SK-N-SH (cell line): ENCODE measurements at regions not wholly inside any gene's neighbourhood (a gene's known extent, or its start where the extent isn't known, plus 50 kb on each side); places are given as distances from the start of the nearest gene placed in this dataset.
"Not testable (repeated sequence)": the region's sequence is repeated elsewhere in the genome, so short reads cannot be mapped to it uniquely, and the experiment has no call there.

Experiments
- CTCF ChIA-PET: fragments of 300-600, 350-600 bp; formaldehyde crosslinking; extraction: SDS; loops from one replicate; lab custom pipeline; 2021; lab: Yijun Ruan, JAX
- POLR2A ChIA-PET: fragments of 350-600 bp; sonication (Branson Sonifier 250); formaldehyde crosslinking; extraction: SDS; loops from one replicate; lab custom pipeline; 2020; ENCODE audit warnings: antibody characterized with exemption, inconsistent platforms; lab: Yijun Ruan, JAX
- DNase-seq: peaks from one replicate; pipeline ENCODE4 v3.0.0; 2012
- H2AFZ ChIP-seq: fragments of 200-600 bp; sonication (generic); 2 replicates; pipeline ENCODE4 v1.8.1; 2016; ENCODE audit warnings: antibody characterized with exemption, mild to moderate bottlenecking, low read depth
- H3F3A ChIP-seq: fragments of 200-600 bp; sonication (generic); replicated peaks from 2 replicates; pipeline ENCODE3; 2016; ENCODE audit warnings: antibody characterized with exemption, mild to moderate bottlenecking; ENCODE audit not compliant: insufficient read depth
- H3K27ac ChIP-seq, 2 experiments: fragments of 200-500 bp in 1 of 2; fragments of 200-600 bp in 1 of 2; sonication (Bioruptor generic) in 1 of 2; sonication (generic), shearing (Covaris generic) in 1 of 2; 2 replicates each; pipeline versions ENCODE4 v1.5.1 to v1.6.1; 2014 to 2016; ENCODE audit warnings: low read depth in 2 of 2, inconsistent platforms in 1 of 2, low read length in 1 of 2, mild to moderate bottlenecking in 1 of 2, mixed read lengths in 1 of 2
- H3K27me3 ChIP-seq: fragments of 200-600 bp; sonication (generic), shearing (Covaris generic); 2 replicates; pipeline ENCODE4 v1.6.1; 2016; ENCODE audit warnings: mixed run types; ENCODE audit not compliant: insufficient read depth
- H3K36me3 ChIP-seq, 2 experiments: fragments of 200-500 bp in 1 of 2; fragments of 200-600 bp in 1 of 2; sonication (Bioruptor generic) in 1 of 2; sonication (generic) in 1 of 2; replicated peaks in 1 of 2; 2 replicates each; pipeline versions ENCODE3 to v1.5.1; 2014 to 2016; ENCODE audit warnings: low read length in 1 of 2, mild to moderate bottlenecking in 1 of 2; ENCODE audit not compliant: insufficient read depth in 2 of 2, control insufficient read depth in 1 of 2
- H3K4me1 ChIP-seq, 2 experiments: fragments of 200-500 bp in 1 of 2; fragments of 200-600 bp in 1 of 2; sonication (Bioruptor generic) in 1 of 2; sonication (generic), shearing (Covaris generic) in 1 of 2; 2 replicates each; pipeline versions ENCODE4 v1.5.1 to v1.6.1; 2014 to 2016; ENCODE audit warnings: low read depth in 1 of 2, low read length in 1 of 2, mixed run types in 1 of 2; ENCODE audit not compliant: insufficient read depth in 2 of 2, control insufficient read depth in 1 of 2
- H3K4me2 ChIP-seq: fragments of 200-600 bp; sonication (generic), shearing (Covaris generic); 2 replicates; pipeline ENCODE4 v1.6.1; 2017; ENCODE audit warnings: mixed run types
- H3K4me3 ChIP-seq, 2 experiments: fragments of 200-500 bp in 1 of 2; fragments of 200-600 bp in 1 of 2; sonication (Bioruptor generic) in 1 of 2; sonication (generic), shearing (Covaris generic) in 1 of 2; 2 replicates each; pipeline versions ENCODE4 v1.5.1 to v1.8.1; 2014 to 2016; ENCODE audit warnings: low read depth in 2 of 2, inconsistent platforms in 1 of 2, low read length in 1 of 2, mild to moderate bottlenecking in 1 of 2, mixed read lengths in 1 of 2, moderate library complexity in 1 of 2
- H3K79me2 ChIP-seq: fragments of 200-600 bp; sonication (generic); 2 replicates; pipeline ENCODE4 v1.8.1; 2017; ENCODE audit warnings: mild to moderate bottlenecking; ENCODE audit not compliant: insufficient read depth
- H3K9ac ChIP-seq: fragments of 200-600 bp; sonication (generic); 2 replicates; pipeline ENCODE4 v1.6.1; 2017; ENCODE audit warnings: mixed run types
- H3K9me2 ChIP-seq: fragments of 200-600 bp; sonication (generic); 2 replicates; pipeline ENCODE4 v1.6.1; 2017; ENCODE audit warnings: mixed run types
- H3K9me3 ChIP-seq: fragments of 200-600 bp; sonication (generic); 2 replicates; pipeline ENCODE4 v1.6.1; 2017; ENCODE audit warnings: mixed run types, mild to moderate bottlenecking, moderate library complexity
- H4K20me1 ChIP-seq: fragments of 200-600 bp; sonication (generic); 2 replicates; pipeline ENCODE4 v1.6.1; 2017; ENCODE audit warnings: mild to moderate bottlenecking, mixed run types; ENCODE audit not compliant: insufficient read depth
- CHD2 ChIP-seq: fragments of 150-350 bp; IDR thresholded peaks from 2 replicates; pipeline ENCODE4 v1.6.1; 2018; ENCODE audit warnings: low read length; ENCODE audit not compliant: partially characterized antibody
- ELF1 ChIP-seq: IDR thresholded peaks from 2 replicates; pipeline ENCODE4 v1.4.0; 2012
- FOSL2 ChIP-seq: IDR thresholded peaks from 2 replicates; pipeline ENCODE4 v1.4.0; 2012; ENCODE audit warnings: low read depth, mild to moderate bottlenecking, moderate library complexity, borderline replicate concordance
- JUND ChIP-seq: IDR thresholded peaks from 2 replicates; pipeline ENCODE4 v1.4.0; 2012
- MEF2A ChIP-seq: IDR thresholded peaks from 2 replicates; pipeline ENCODE4 v1.4.0; 2012; ENCODE audit warnings: low read depth, borderline replicate concordance
- NFIC ChIP-seq: IDR thresholded peaks from 2 replicates; pipeline ENCODE4 v1.4.0; 2012; ENCODE audit warnings: borderline replicate concordance
- POLR2AphosphoS5 ChIP-seq: IDR thresholded peaks from 2 replicates; pipeline ENCODE4 v1.6.1; 2012; ENCODE audit warnings: low read depth, low read length
- RAD21 ChIP-seq: IDR thresholded peaks from 2 replicates; pipeline ENCODE4 v1.6.1; 2012; ENCODE audit warnings: mild to moderate bottlenecking, low read length
- SMC3 ChIP-seq: IDR thresholded peaks from 2 replicates; pipeline ENCODE4 v1.6.1; 2012; ENCODE audit warnings: low read depth, low read length, improper control_type of control experiment
- TAF1 ChIP-seq: IDR thresholded peaks from 2 replicates; pipeline ENCODE4 v1.6.1; 2012; ENCODE audit warnings: low read depth, mild to moderate bottlenecking, low read length, moderate library complexity, borderline replicate concordance
- TCF12 ChIP-seq: IDR thresholded peaks from 2 replicates; pipeline ENCODE4 v1.4.0; 2012
- TEAD4 ChIP-seq: IDR thresholded peaks from 2 replicates; pipeline ENCODE4 v1.4.0; 2012; ENCODE audit warnings: mild to moderate bottlenecking, borderline replicate concordance; ENCODE audit not compliant: insufficient read depth
- WGBS: methylation state at CpG from one replicate; pipeline ENCODE4 v1.1.6; 2017; ENCODE audit warnings: low lambda C conversion rate; 5-methylcytosine and 5-hydroxymethylcytosine counted together
- TF ChIP-seq, protein P1 (sequence below): IDR thresholded peaks from 2 replicates; pipeline ENCODE4 v1.4.0; 2012; ENCODE audit warnings: low read depth, borderline replicate concordance
- TF ChIP-seq, protein P2 (sequence below): fragments of 200-600 bp; sonication (generic); IDR thresholded peaks from 2 replicates; pipeline ENCODE4 v1.6.1; 2017; ENCODE audit warnings: antibody characterized with exemption, mild to moderate bottlenecking, moderate library complexity
- TF ChIP-seq, protein P3 (sequence below): IDR thresholded peaks from 2 replicates; pipeline ENCODE4 v1.4.0; 2012; ENCODE audit warnings: low read depth, borderline replicate concordance
- TF ChIP-seq, protein P4 (sequence below): fragments of 150-350 bp; IDR thresholded peaks from 2 replicates; pipeline ENCODE4 v1.6.1; 2017; ENCODE audit warnings: antibody characterized with exemption, low read length, low read depth, borderline replicate concordance

DNA sequence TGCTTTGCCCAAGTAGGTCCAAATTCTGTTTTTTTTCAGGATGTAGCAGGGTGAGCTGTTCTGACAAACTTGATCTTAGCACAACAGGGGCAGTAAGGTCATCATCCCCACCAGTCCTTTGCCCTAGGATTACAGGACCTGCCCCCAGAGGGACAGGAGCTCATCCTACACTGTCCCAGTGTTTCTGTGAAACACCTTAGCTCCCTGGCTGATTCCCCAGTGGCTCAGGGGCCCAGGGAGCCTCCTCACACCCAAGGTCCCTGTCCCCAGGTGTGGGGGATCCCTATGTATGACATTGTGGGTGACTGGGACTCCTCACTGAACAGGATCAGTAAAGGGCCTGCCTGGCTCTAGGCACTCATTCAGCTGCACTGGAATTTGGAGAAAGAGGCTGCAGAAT lies 191.2 kb downstream of the ANKRD30B start:
- H3K9ac ChIP-seq, result no peak overlapping the region
- no peak overlapping the region for H3K27ac ChIP-seq
- H3F3A ChIP-seq, result no peaks in the 10 kb centered on the region
- H3K9me3 ChIP-seq, result no peaks in the 10 kb centered on the region
- H3K4me3 ChIP-seq, result no peak overlapping the region
- H3K27me3 ChIP-seq, result peaks cover 91% of the 10 kb centered on the region
- ChIA-PET CTCF (no interaction called here), POLR2A (no interaction called here)
- no peaks in the 10 kb centered on the region for H3K36me3 ChIP-seq
- H2AFZ ChIP-seq, result no peak overlapping the region
- no peaks in the 10 kb centered on the region for H4K20me1 ChIP-seq
- no peak overlapping the region for H3K4me2 ChIP-seq
- DNase-seq, result no peak
- H3K4me1 ChIP-seq, result no peaks in the 10 kb centered on the region
- no peaks in the 10 kb centered on the region for H3K9me2 ChIP-seq
- H3K79me2 ChIP-seq, result no peaks in the 10 kb centered on the region
- TF ChIP-seq ELF1, result no peak
- no peak for TF ChIP-seq TEAD4
- TF ChIP-seq FOSL2, result no peak
- no peak for TF ChIP-seq JUND
- no peak for TF ChIP-seq MEF2A
- TF ChIP-seq, protein P1, sequence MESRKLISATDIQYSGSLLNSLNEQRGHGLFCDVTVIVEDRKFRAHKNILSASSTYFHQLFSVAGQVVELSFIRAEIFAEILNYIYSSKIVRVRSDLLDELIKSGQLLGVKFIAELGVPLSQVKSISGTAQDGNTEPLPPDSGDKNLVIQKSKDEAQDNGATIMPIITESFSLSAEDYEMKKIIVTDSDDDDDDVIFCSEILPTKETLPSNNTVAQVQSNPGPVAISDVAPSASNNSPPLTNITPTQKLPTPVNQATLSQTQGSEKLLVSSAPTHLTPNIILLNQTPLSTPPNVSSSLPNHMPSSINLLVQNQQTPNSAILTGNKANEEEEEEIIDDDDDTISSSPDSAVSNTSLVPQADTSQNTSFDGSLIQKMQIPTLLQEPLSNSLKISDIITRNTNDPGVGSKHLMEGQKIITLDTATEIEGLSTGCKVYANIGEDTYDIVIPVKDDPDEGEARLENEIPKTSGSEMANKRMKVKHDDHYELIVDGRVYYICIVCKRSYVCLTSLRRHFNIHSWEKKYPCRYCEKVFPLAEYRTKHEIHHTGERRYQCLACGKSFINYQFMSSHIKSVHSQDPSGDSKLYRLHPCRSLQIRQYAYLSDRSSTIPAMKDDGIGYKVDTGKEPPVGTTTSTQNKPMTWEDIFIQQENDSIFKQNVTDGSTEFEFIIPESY, result no peak
- no peak for TF ChIP-seq NFIC
- TF ChIP-seq POLR2AphosphoS5, result no peak

DNA sequence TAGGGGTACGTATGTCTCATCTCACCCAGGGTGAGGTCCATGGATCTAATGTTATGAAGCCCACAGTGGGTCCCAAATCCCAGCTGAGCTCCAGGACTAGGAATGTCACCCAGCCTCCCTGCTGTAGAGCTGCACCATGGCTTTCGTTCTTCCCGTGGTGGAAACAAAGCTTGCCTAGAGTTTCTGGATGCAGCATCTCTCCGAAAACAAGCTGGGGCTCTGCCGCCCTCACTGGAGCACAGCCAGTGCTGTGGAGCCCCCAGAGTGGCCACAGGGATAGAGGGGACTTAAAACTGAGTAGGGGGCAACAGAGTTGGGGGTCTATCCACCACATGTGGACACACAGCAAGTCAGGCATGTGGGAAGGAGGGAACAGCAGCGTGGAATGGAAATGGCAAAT lies 192.1 kb downstream of the ANKRD30B start:
- H3K4me1 ChIP-seq, H3K36me3 ChIP-seq, H3K4me3 ChIP-seq, H3K9me2 ChIP-seq, POLR2A ChIA-PET, H3K4me2 ChIP-seq, H3K9me3 ChIP-seq, DNase-seq, H3F3A ChIP-seq, H4K20me1 ChIP-seq, H3K9ac ChIP-seq, H3K79me2 ChIP-seq, H2AFZ ChIP-seq, H3K27ac ChIP-seq, CTCF ChIA-PET: not testable (repeated sequence)
- H3K27me3 ChIP-seq, result peaks cover 85% of the 10 kb centered on the region
- 12% methylated on average over 6 of the region's 6 CpGs for WGBS

DNA sequence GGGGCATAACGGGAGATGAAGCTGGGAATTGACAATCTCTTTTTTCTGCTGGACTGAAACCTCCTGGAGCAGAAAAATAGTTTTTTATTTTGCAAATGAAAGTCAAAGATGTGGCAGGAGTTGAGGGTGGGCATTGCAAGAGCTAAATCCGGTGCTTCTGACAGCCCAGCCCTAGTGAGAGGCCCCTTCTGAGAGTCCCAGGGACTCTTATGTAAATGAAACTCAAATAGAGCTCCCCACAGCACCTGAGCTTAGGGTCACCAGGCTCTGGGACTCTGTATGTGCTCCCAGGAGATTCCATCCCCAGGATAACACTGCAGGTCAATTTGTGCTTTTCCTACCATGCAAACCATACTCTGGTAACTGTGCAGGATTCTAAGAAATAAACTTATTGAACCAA lies 192.8 kb downstream of the ANKRD30B start:
- no peak overlapping the region for H3K4me2 ChIP-seq
- H3K9me2 ChIP-seq, result no peaks in the 10 kb centered on the region
- no peaks in the 10 kb centered on the region for H4K20me1 ChIP-seq
- no peaks in the 10 kb centered on the region for H3K79me2 ChIP-seq
- no peaks in the 10 kb centered on the region for H3K4me1 ChIP-seq
- no peaks in the 10 kb centered on the region for H3K9me3 ChIP-seq
- no peak for DNase-seq
- no peak overlapping the region for H3K4me3 ChIP-seq
- H3K9ac ChIP-seq, result no peak overlapping the region
- TF ChIP-seq, protein P2, sequence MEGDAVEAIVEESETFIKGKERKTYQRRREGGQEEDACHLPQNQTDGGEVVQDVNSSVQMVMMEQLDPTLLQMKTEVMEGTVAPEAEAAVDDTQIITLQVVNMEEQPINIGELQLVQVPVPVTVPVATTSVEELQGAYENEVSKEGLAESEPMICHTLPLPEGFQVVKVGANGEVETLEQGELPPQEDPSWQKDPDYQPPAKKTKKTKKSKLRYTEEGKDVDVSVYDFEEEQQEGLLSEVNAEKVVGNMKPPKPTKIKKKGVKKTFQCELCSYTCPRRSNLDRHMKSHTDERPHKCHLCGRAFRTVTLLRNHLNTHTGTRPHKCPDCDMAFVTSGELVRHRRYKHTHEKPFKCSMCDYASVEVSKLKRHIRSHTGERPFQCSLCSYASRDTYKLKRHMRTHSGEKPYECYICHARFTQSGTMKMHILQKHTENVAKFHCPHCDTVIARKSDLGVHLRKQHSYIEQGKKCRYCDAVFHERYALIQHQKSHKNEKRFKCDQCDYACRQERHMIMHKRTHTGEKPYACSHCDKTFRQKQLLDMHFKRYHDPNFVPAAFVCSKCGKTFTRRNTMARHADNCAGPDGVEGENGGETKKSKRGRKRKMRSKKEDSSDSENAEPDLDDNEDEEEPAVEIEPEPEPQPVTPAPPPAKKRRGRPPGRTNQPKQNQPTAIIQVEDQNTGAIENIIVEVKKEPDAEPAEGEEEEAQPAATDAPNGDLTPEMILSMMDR, result no peak
- no peak for TF ChIP-seq CHD2
- no peak for TF ChIP-seq TAF1
- TF ChIP-seq, protein P3, sequence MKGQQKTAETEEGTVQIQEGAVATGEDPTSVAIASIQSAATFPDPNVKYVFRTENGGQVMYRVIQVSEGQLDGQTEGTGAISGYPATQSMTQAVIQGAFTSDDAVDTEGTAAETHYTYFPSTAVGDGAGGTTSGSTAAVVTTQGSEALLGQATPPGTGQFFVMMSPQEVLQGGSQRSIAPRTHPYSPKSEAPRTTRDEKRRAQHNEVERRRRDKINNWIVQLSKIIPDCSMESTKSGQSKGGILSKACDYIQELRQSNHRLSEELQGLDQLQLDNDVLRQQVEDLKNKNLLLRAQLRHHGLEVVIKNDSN, result no peak
- TF ChIP-seq, protein P4, sequence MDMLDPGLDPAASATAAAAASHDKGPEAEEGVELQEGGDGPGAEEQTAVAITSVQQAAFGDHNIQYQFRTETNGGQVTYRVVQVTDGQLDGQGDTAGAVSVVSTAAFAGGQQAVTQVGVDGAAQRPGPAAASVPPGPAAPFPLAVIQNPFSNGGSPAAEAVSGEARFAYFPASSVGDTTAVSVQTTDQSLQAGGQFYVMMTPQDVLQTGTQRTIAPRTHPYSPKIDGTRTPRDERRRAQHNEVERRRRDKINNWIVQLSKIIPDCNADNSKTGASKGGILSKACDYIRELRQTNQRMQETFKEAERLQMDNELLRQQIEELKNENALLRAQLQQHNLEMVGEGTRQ, result no peak
- no peak for TF ChIP-seq MEF2A
- no peak for TF ChIP-seq RAD21
- TF ChIP-seq TCF12, result no peak
- TF ChIP-seq SMC3, result no peak
- no peaks in the 10 kb centered on the region for H3K36me3 ChIP-seq
- no peaks in the 10 kb centered on the region for H3F3A ChIP-seq
- WGBS, result 6% methylated on average over 2 of the region's 2 CpGs
- POLR2A ChIA-PET, result no interaction called here
- H3K27me3 ChIP-seq, result peaks cover 80% of the 10 kb centered on the region
- CTCF ChIA-PET, result no interaction called here
- H2AFZ ChIP-seq, result no peak overlapping the region
- no peak overlapping the region for H3K27ac ChIP-seq
